Hepatocyte (in vitro differentiated cells): ENCODE measurements at regions not wholly inside any gene's neighbourhood (a gene's known extent, or its start where the extent isn't known, plus 50 kb on each side); places are given as distances from the start of the nearest gene placed in this dataset.
"Not testable (repeated sequence)": the region's sequence is repeated elsewhere in the genome, so short reads cannot be mapped to it uniquely, and the experiment has no call there.

Source experiments
- DNase-seq: peaks from one replicate; pipeline ENCODE4 v3.0.0-alpha.2; 2016; ENCODE audit warnings: low spot score
- H2AFZ ChIP-seq: fragments of 200-600 bp; sonication (generic); 2 replicates; pipeline ENCODE4 v1.6.0; 2016; ENCODE audit warnings: antibody characterized with exemption, mild to moderate bottlenecking
- H3K27ac ChIP-seq: fragments of 200-600 bp; sonication (generic); 2 replicates; pipeline ENCODE4 v1.5.1; 2016; ENCODE audit warnings: mild to moderate bottlenecking
- H3K27me3 ChIP-seq: fragments of 200-600 bp; sonication (generic); 2 replicates; pipeline ENCODE4 v1.6.1; 2016
- H3K36me3 ChIP-seq: fragments of 200-600 bp; sonication (generic); replicated peaks from 2 replicates; pipeline ENCODE4 v1.5.1; 2016; ENCODE audit warnings: low read depth; ENCODE audit not compliant: insufficient read depth
- H3K4me1 ChIP-seq: fragments of 200-600 bp; sonication (generic); 2 replicates; pipeline ENCODE4 v1.5.1; 2016; ENCODE audit warnings: mild to moderate bottlenecking, moderate library complexity; ENCODE audit not compliant: insufficient read depth
- H3K4me2 ChIP-seq: fragments of 200-600 bp; sonication (generic); 2 replicates; pipeline ENCODE4 v1.6.0; 2016
- H3K4me3 ChIP-seq: fragments of 200-600 bp; sonication (generic); 2 replicates; pipeline ENCODE4 v1.5.1; 2016; ENCODE audit warnings: mild to moderate bottlenecking
- H3K79me2 ChIP-seq: fragments of 200-600 bp; sonication (generic); 2 replicates; pipeline ENCODE4 v1.6.0; 2017; ENCODE audit warnings: mild to moderate bottlenecking
- H3K9me2 ChIP-seq: fragments of 200-600 bp; sonication (generic); replicated peaks from 2 replicates; pipeline ENCODE4 v1.6.0; 2017; ENCODE audit warnings: mild to moderate bottlenecking; ENCODE audit not compliant: insufficient read depth
- H3K9me3 ChIP-seq: fragments of 200-600 bp; sonication (generic); 2 replicates; pipeline ENCODE4 v1.5.1; 2016; ENCODE audit warnings: low read depth, mild to moderate bottlenecking
- H4K20me1 ChIP-seq: fragments of 200-600 bp; sonication (generic); 2 replicates; pipeline ENCODE4 v1.6.0; 2016; ENCODE audit warnings: mild to moderate bottlenecking; ENCODE audit not compliant: insufficient read depth, poor library complexity, severe bottlenecking
- CTCF ChIP-seq: fragments of 200-600 bp; sonication (generic); IDR thresholded peaks from 2 replicates; pipeline ENCODE4 v1.5.1; 2016; ENCODE audit warnings: antibody characterized with exemption, mild to moderate bottlenecking; ENCODE audit not compliant: poor library complexity
- EZH2 ChIP-seq: fragments of 200-600 bp; sonication (generic); IDR thresholded peaks from 2 replicates; pipeline ENCODE4 v1.6.1; 2016; ENCODE audit warnings: antibody characterized with exemption, mild to moderate bottlenecking, borderline replicate concordance
- EZH2phosphoT487 ChIP-seq: fragments of 200-600 bp; sonication (generic); IDR thresholded peaks from one replicate; pipeline ENCODE4 v1.6.1; 2018; ENCODE audit warnings: antibody characterized with exemption, mild to moderate bottlenecking, low read depth, moderate library complexity; ENCODE audit not compliant: unreplicated experiment, severe bottlenecking
- WGBS: methylation state at CpG from one replicate; pipeline ENCODE4 v1.1.6; 2016; ENCODE audit warnings: low lambda C conversion rate; ENCODE audit errors: missing lambda C conversion rate; 5-methylcytosine and 5-hydroxymethylcytosine counted together

- Histone ChIP-seq H3K4me2 (no peak overlapping the region), H2AFZ (no peak overlapping the region)
These were observed 65.9 kb downstream of the RPL22L1 start for GRCh38 chr3:170804078-170804477.

GRCh38 chr3:170802164-170803151, 67.5 kb downstream of the RPL22L1 start:
- no peaks in the 10 kb centered on the region for H3K27me3 ChIP-seq
- no peaks in the 10 kb centered on the region for H4K20me1 ChIP-seq
- peaks cover 13% of the 10 kb centered on the region for H3K4me1 ChIP-seq
- H2AFZ ChIP-seq = no peak overlapping the region
- TF ChIP-seq CTCF = no peak
- no peak for TF ChIP-seq EZH2phosphoT487
- no peak for TF ChIP-seq EZH2
- H3K27ac ChIP-seq = peak overlapping the region; percentile 56
- 42% methylated on average over 7 of the region's 7 CpGs for WGBS
- peak; percentile 39 for DNase-seq
- no peaks in the 10 kb centered on the region for H3K9me3 ChIP-seq
- no peak overlapping the region for H3K4me2 ChIP-seq
- no peak overlapping the region for H3K4me3 ChIP-seq
- no peaks in the 10 kb centered on the region for H3K9me2 ChIP-seq
- H3K79me2 ChIP-seq = no peaks in the 10 kb centered on the region
- no peaks in the 10 kb centered on the region for H3K36me3 ChIP-seq

More at GRCh38 chr3:170804078-170804477, 65.9 kb downstream of the RPL22L1 start:
- no peaks in the 10 kb centered on the region for H3K36me3 ChIP-seq
- H3K4me1 ChIP-seq = peaks cover 14% of the 10 kb centered on the region
- H3K4me3 ChIP-seq = no peak overlapping the region
- H3K9me3 ChIP-seq = no peaks in the 10 kb centered on the region
- H3K9me2 ChIP-seq = no peaks in the 10 kb centered on the region
- no peak for DNase-seq
- TF ChIP-seq EZH2phosphoT487 = no peak
- no peak for TF ChIP-seq EZH2
- no peak for TF ChIP-seq CTCF
- no peaks in the 10 kb centered on the region for H3K79me2 ChIP-seq
- no peaks in the 10 kb centered on the region for H3K27me3 ChIP-seq
- no peaks in the 10 kb centered on the region for H4K20me1 ChIP-seq
- H3K27ac ChIP-seq = no peak overlapping the region

GRCh38 chr3:170801597-170801996, 68.4 kb downstream of the RPL22L1 start:
- no peak for TF ChIP-seq CTCF
- no peak for TF ChIP-seq EZH2phosphoT487
- no peak for TF ChIP-seq EZH2
- Histone ChIP-seq H3K9me2 (no peaks in the 10 kb centered on the region), H2AFZ (no peak overlapping the region), H3K27ac (no peak overlapping the region), H3K4me2 (no peak overlapping the region), H3K79me2 (no peaks in the 10 kb centered on the region), H3K27me3 (no peaks in the 10 kb centered on the region), H4K20me1 (no peaks in the 10 kb centered on the region), H3K9me3 (no peaks in the 10 kb centered on the region), H3K4me1 (peaks cover 13% of the 10 kb centered on the region), H3K36me3 (no peaks in the 10 kb centered on the region), H3K4me3 (no peak overlapping the region)
- WGBS = 96% methylated on average over 3 of the region's 3 CpGs
- no peak for DNase-seq

GRCh38 chr3:170800275-170800674, 69.7 kb downstream of the RPL22L1 start:
- WGBS = 96% methylated on average over 4 of the region's 4 CpGs
- not testable (repeated sequence) for DNase-seq, H3K79me2 ChIP-seq, H4K20me1 ChIP-seq, H3K4me2 ChIP-seq, H3K36me3 ChIP-seq, H2AFZ ChIP-seq, H3K27ac ChIP-seq, H3K9me2 ChIP-seq, H3K27me3 ChIP-seq, H3K9me3 ChIP-seq, H3K4me3 ChIP-seq
- H3K4me1 ChIP-seq = peaks cover 13% of the 10 kb centered on the region
